HCT116 (cell line): ENCODE measurements at regions not wholly inside any gene's neighbourhood (a gene's known extent, or its start where the extent isn't known, plus 50 kb on each side); places are given as distances from the start of the nearest gene placed in this dataset.

Experiments
- CTCF ChIP-seq, 3 experiments: fragments of 200-600 bp in 1 of 3; sonication (generic) in 1 of 3; IDR thresholded peaks in 2 of 3; conservative IDR thresholded peaks in 1 of 3; 2 replicates each; pipeline ENCODE4 v1.5.1; 2012 to 2017; ENCODE audit warnings: low read depth in 2 of 3, low read length in 2 of 3, antibody characterized with exemption in 1 of 3, borderline replicate concordance in 1 of 3, control low read depth in 1 of 3, mild to moderate bottlenecking in 1 of 3, mixed read lengths in 1 of 3, mixed run types in 1 of 3, moderate library complexity in 1 of 3; ENCODE audit not compliant: insufficient read depth in 1 of 3
- EGR1 ChIP-seq: IDR thresholded peaks from 2 replicates; pipeline ENCODE4 v1.6.1; 2012; ENCODE audit warnings: low read depth
- EZH2 ChIP-seq: fragments of 200-600 bp; sonication (generic); IDR thresholded peaks from 2 replicates; pipeline ENCODE4 v1.6.1; 2017; ENCODE audit warnings: antibody characterized with exemption, mixed run types
- POLR2A ChIP-seq: IDR thresholded peaks from 2 replicates; pipeline ENCODE4 v1.7.0; 2011; ENCODE audit warnings: borderline replicate concordance; ENCODE audit not compliant: insufficient read depth, insufficient read length; ENCODE audit errors: extremely low read depth
- POLR2AphosphoS5 ChIP-seq: IDR thresholded peaks from 2 replicates; pipeline ENCODE4 v1.6.1; 2011; ENCODE audit warnings: mild to moderate bottlenecking, low read depth, low read length, moderate library complexity
- ZNF274 ChIP-seq: fragments of 200-500 bp; sonication (Bioruptor generic); IDR thresholded peaks from 2 replicates; pipeline ENCODE4 v1.6.1; 2014; ENCODE audit warnings: mild to moderate bottlenecking, low read depth, low read length, inconsistent platforms

- TF ChIP-seq ZNF274 (no peak), EGR1 (no peak), EZH2 (no peak), CTCF (IDR thresholded peaks at IDR 0.05 in 2 of 3, conservative IDR thresholded peaks at IDR 0.05 in 1 of 3; ENCODE audit: borderline replicate concordance in 1 of 3, insufficient read depth in 1 of 3, low read depth in 2 of 3, low read length in 2 of 3) (no peak), POLR2A (no peak), POLR2AphosphoS5 (no peak)
Measured at GRCh38 chrX:54659547-54659946, 129.5 kb downstream of the GNL3L start.
